ENCODE measurements at regions not wholly inside any gene's neighbourhood (a gene's known extent, or its start where the extent isn't known, plus 50 kb on each side); places are given as distances from the start of the nearest gene placed in this dataset.

DNA sequence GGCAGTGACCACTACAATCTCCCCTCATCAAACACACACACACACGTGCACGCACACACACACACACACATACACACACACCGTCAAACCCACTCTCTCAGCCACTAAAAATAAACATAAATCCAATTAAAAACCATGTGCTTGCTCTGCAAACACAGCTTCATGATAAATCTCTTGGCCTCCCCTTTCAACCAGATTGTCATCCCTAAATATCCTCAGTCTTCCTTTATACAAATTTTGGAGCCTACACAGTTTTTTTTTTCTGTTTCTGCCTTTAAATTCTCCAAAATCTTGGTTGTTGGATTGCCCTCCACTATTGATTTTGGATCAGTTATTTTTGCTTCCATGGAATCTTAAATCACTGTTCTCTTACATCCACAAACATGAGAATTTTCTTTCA is 245.6 kb downstream of the SATB1 start (continued):
- TF ChIP-seq MEF2A (IDR thresholded peaks at IDR 0.05; ENCODE audit: borderline replicate concordance, low read depth) (no peak), RAD21 (IDR thresholded peaks at IDR 0.05; ENCODE audit: low read length) (no peak), TAF1 (IDR thresholded peaks at IDR 0.05; ENCODE audit: borderline replicate concordance, low read depth, low read length) (no peak), EZH2phosphoT487 (IDR thresholded peaks at IDR 0.05; ENCODE audit: borderline replicate concordance, low read depth) (no peak), FOSL2 (IDR thresholded peaks at IDR 0.05; ENCODE audit: borderline replicate concordance, low read depth) (no peak), MXI1 (IDR thresholded peaks at IDR 0.05; ENCODE audit: low read depth, low read length) (no peak), GABPA (IDR thresholded peaks at IDR 0.05; ENCODE audit: low read depth) (no peak), SMC3 (IDR thresholded peaks at IDR 0.05; ENCODE audit: low read depth, low read length) (no peak), RXRA (IDR thresholded peaks at IDR 0.05; ENCODE audit: borderline replicate concordance, low read depth) (no peak), SIN3A (IDR thresholded peaks at IDR 0.05; ENCODE audit: borderline replicate concordance, low read depth, low read length) (no peak), TEAD4 (IDR thresholded peaks at IDR 0.05; ENCODE audit: borderline replicate concordance, insufficient read depth) (no peak)

DNA sequence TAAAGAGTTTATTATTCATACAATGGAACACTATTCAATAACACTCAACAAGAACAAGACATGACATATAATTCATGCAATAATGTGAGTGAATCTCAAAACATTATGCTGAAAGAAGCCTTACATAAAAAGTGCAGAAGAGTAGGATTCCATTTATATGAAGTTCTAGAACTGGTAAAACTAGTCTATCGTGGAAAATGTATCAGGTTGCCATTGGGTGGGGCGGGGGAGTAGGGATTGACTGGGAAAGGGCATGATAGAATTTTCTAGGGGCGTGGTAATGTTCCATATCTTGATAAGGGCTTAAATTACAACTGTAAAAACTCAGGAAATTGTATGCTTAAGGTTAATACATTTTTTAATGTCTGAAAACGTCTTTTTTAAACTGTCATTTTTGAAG is 247.9 kb downstream of the SATB1 start:
- Histone ChIP-seq H2AFZ (ENCODE audit: low read depth) (no peak overlapping the region), H3K79me2 (ENCODE audit: insufficient read depth) (no peaks in the 10 kb centered on the region), H3K9me3 (0 out of 2 replicates have a peak, but pooled peaks cover 4% of the 10 kb centered on the region), H3K4me1 (ENCODE audit: control insufficient read depth in 1 of 2, insufficient read depth in 2 of 2, low read depth in 1 of 2, low read length in 1 of 2) (no peaks in the 10 kb centered on the region; a peak in 1 of 4 replicates), H3F3A (replicated peaks; ENCODE audit: insufficient read depth) (no peaks in the 10 kb centered on the region), H3K27me3 (ENCODE audit: insufficient read depth) (no peaks in the 10 kb centered on the region), H3K4me2 (no peak overlapping the region), H3K27ac (ENCODE audit: low read depth in 2 of 2, low read length in 1 of 2) (no peak overlapping the region), H3K36me3 (replicated peaks in 1 of 2; ENCODE audit: control insufficient read depth in 1 of 2, insufficient read depth in 2 of 2, low read length in 1 of 2) (no peaks in the 10 kb centered on the region), H3K9ac (no peak overlapping the region), H3K4me3 (ENCODE audit: low read depth in 2 of 2, low read length in 1 of 2) (no peak overlapping the region), H4K20me1 (ENCODE audit: insufficient read depth) (no peaks in the 10 kb centered on the region), H3K9me2 (no peaks in the 10 kb centered on the region)
- WGBS (ENCODE audit: low lambda C conversion rate): 47% methylated on average over 4 of the region's 4 CpGs
- no peak for DNase-seq
- ChIA-PET CTCF (no interaction called here), POLR2A (no interaction called here)
- TF ChIP-seq RFX5 (IDR thresholded peaks at IDR 0.05; ENCODE audit: low read length): no peak
- TF ChIP-seq, protein P1, sequence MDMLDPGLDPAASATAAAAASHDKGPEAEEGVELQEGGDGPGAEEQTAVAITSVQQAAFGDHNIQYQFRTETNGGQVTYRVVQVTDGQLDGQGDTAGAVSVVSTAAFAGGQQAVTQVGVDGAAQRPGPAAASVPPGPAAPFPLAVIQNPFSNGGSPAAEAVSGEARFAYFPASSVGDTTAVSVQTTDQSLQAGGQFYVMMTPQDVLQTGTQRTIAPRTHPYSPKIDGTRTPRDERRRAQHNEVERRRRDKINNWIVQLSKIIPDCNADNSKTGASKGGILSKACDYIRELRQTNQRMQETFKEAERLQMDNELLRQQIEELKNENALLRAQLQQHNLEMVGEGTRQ (IDR thresholded peaks at IDR 0.05; ENCODE audit: borderline replicate concordance, low read depth, low read length): no peak
- no peak for TF ChIP-seq RCOR1 (IDR thresholded peaks at IDR 0.05; ENCODE audit: low read length)
- TF ChIP-seq, protein P2, sequence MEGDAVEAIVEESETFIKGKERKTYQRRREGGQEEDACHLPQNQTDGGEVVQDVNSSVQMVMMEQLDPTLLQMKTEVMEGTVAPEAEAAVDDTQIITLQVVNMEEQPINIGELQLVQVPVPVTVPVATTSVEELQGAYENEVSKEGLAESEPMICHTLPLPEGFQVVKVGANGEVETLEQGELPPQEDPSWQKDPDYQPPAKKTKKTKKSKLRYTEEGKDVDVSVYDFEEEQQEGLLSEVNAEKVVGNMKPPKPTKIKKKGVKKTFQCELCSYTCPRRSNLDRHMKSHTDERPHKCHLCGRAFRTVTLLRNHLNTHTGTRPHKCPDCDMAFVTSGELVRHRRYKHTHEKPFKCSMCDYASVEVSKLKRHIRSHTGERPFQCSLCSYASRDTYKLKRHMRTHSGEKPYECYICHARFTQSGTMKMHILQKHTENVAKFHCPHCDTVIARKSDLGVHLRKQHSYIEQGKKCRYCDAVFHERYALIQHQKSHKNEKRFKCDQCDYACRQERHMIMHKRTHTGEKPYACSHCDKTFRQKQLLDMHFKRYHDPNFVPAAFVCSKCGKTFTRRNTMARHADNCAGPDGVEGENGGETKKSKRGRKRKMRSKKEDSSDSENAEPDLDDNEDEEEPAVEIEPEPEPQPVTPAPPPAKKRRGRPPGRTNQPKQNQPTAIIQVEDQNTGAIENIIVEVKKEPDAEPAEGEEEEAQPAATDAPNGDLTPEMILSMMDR (IDR thresholded peaks at IDR 0.05): no peak
- TF ChIP-seq POLR2AphosphoS5 (IDR thresholded peaks at IDR 0.05; ENCODE audit: low read depth, low read length): no peak
- no peak for TF ChIP-seq SMC3 (IDR thresholded peaks at IDR 0.05; ENCODE audit: low read depth, low read length)
- TF ChIP-seq TEAD4 (IDR thresholded peaks at IDR 0.05; ENCODE audit: borderline replicate concordance, insufficient read depth): no peak
- TF ChIP-seq, protein P3, sequence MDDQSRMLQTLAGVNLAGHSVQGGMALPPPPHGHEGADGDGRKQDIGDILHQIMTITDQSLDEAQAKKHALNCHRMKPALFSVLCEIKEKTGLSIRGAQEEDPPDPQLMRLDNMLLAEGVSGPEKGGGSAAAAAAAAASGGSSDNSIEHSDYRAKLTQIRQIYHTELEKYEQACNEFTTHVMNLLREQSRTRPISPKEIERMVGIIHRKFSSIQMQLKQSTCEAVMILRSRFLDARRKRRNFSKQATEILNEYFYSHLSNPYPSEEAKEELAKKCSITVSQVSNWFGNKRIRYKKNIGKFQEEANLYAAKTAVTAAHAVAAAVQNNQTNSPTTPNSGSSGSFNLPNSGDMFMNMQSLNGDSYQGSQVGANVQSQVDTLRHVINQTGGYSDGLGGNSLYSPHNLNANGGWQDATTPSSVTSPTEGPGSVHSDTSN (IDR thresholded peaks at IDR 0.05): no peak
- no peak for TF ChIP-seq NFIC (IDR thresholded peaks at IDR 0.05; ENCODE audit: borderline replicate concordance)
- TF ChIP-seq FOXM1 (IDR thresholded peaks at IDR 0.05; ENCODE audit: low read depth): no peak
- TF ChIP-seq, protein P4, sequence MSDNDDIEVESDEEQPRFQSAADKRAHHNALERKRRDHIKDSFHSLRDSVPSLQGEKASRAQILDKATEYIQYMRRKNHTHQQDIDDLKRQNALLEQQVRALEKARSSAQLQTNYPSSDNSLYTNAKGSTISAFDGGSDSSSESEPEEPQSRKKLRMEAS (IDR thresholded peaks at IDR 0.05; ENCODE audit: low read depth): no peak
- TF ChIP-seq TCF12 (IDR thresholded peaks at IDR 0.05): no peak
- TF ChIP-seq NRF1 (IDR thresholded peaks at IDR 0.05; ENCODE audit: low read depth, low read length): no peak
- TF ChIP-seq GABPA (IDR thresholded peaks at IDR 0.05; ENCODE audit: low read depth): no peak
- TF ChIP-seq, protein P5, sequence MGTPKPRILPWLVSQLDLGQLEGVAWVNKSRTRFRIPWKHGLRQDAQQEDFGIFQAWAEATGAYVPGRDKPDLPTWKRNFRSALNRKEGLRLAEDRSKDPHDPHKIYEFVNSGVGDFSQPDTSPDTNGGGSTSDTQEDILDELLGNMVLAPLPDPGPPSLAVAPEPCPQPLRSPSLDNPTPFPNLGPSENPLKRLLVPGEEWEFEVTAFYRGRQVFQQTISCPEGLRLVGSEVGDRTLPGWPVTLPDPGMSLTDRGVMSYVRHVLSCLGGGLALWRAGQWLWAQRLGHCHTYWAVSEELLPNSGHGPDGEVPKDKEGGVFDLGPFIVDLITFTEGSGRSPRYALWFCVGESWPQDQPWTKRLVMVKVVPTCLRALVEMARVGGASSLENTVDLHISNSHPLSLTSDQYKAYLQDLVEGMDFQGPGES (IDR thresholded peaks at IDR 0.05; ENCODE audit: low read depth, low read length): no peak
- no peak for TF ChIP-seq YY1 (IDR thresholded peaks at IDR 0.05; ENCODE audit: low read depth)
- TF ChIP-seq, protein P6, sequence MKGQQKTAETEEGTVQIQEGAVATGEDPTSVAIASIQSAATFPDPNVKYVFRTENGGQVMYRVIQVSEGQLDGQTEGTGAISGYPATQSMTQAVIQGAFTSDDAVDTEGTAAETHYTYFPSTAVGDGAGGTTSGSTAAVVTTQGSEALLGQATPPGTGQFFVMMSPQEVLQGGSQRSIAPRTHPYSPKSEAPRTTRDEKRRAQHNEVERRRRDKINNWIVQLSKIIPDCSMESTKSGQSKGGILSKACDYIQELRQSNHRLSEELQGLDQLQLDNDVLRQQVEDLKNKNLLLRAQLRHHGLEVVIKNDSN (IDR thresholded peaks at IDR 0.05; ENCODE audit: borderline replicate concordance, low read depth): no peak
- no peak for TF ChIP-seq RAD21 (IDR thresholded peaks at IDR 0.05; ENCODE audit: low read length)

Data from SK-N-SH (cell line).